Astrocyte (in vitro differentiated cells and primary cell): ENCODE measurements at regions not wholly inside any gene's neighbourhood (a gene's known extent, or its start where the extent isn't known, plus 50 kb on each side); places are given as distances from the start of the nearest gene placed in this dataset.

ENCODE experiments used
- CTCF ChIP-seq: IDR thresholded peaks from 2 replicates; pipeline ENCODE4 v1.5.1; 2011; ENCODE audit warnings: low read depth, mild to moderate bottlenecking, inconsistent platforms, low read length, moderate library complexity; ENCODE audit not compliant: insufficient read depth
- EZH2 ChIP-seq: IDR thresholded peaks from 2 replicates; pipeline ENCODE4 v1.6.1; 2012; ENCODE audit warnings: mild to moderate bottlenecking, low read length, inconsistent platforms; ENCODE audit not compliant: insufficient read depth

DNA sequence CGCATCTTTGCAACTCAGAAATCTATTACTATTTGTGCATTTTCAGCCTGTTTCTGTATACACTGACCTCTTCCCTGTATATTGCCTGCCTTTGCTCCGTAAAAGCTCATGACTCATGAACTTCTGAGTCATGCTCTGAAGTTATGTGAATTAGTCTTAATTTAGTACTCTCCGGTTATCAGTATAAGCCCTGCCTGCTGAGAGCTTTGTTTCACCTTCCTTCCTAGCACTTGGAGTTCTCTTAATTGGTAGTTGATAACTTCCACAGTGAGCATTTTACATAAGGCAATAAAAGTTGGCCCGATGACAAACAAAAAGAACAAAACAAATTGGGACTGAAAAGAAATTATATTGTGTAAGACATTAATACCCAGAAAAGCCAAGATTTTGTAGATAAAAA lies 231.4 kb downstream of the GJA1 start:
- TF ChIP-seq CTCF (no peak), EZH2 (no peak)
